ENCODE measurements at regions not wholly inside any gene's neighbourhood (a gene's known extent, or its start where the extent isn't known, plus 50 kb on each side); places are given as distances from the start of the nearest gene placed in this dataset.

GRCh38 chr13:88979465-88980175, 1308.4 kb downstream of the SLITRK5 start:
- H3K27me3 Mint-ChIP-seq (ENCODE audit: low read depth), result no peaks in the 10 kb centered on the region
- H3K4me3 Mint-ChIP-seq, result no peak overlapping the region
- DNase-seq (ENCODE audit: low read depth, low spot score), result no peak
- TF ChIP-seq CTCF (conservative IDR thresholded peaks at IDR 0.05), result no peak
- H3K27ac Mint-ChIP-seq (ENCODE audit: unreplicated experiment), result no peak overlapping the region
- H3K36me3 Mint-ChIP-seq (ENCODE audit: low read depth), result no peaks in the 10 kb centered on the region
- H3K4me1 Mint-ChIP-seq, result no peaks in the 10 kb centered on the region
- no peaks in the 10 kb centered on the region for H3K9me3 Mint-ChIP-seq

- Mint-ChIP-seq H3K36me3 (ENCODE audit: low read depth) (no peaks in the 10 kb centered on the region), H3K4me3 (no peak overlapping the region), H3K9me3 (no peaks in the 10 kb centered on the region), H3K4me1 (no peaks in the 10 kb centered on the region), H3K27ac (ENCODE audit: unreplicated experiment) (no peak overlapping the region), H3K27me3 (ENCODE audit: low read depth) (no peaks in the 10 kb centered on the region)
- no peak for TF ChIP-seq CTCF (conservative IDR thresholded peaks at IDR 0.05)
- DNase-seq (ENCODE audit: low read depth, low spot score), result no peak
Observed at GRCh38 chr13:89003656-89004055, 1332.5 kb downstream of the SLITRK5 start.

GRCh38 chr13:89011615-89012014, 1340.4 kb downstream of the SLITRK5 start:
- no peak for DNase-seq (ENCODE audit: low read depth, low spot score)
- H3K27ac Mint-ChIP-seq (ENCODE audit: unreplicated experiment), result no peak overlapping the region
- H3K27me3 Mint-ChIP-seq (ENCODE audit: low read depth), result no peaks in the 10 kb centered on the region
- peaks cover 4% of the 10 kb centered on the region for H3K9me3 Mint-ChIP-seq
- TF ChIP-seq CTCF (conservative IDR thresholded peaks at IDR 0.05), result no peak
- H3K4me1 Mint-ChIP-seq, result peaks cover 4% of the 10 kb centered on the region
- H3K36me3 Mint-ChIP-seq (ENCODE audit: low read depth), result no peaks in the 10 kb centered on the region
- H3K4me3 Mint-ChIP-seq, result no peak overlapping the region

- Mint-ChIP-seq H3K4me3 (no peak overlapping the region), H3K9me3 (peaks cover 18% of the 10 kb centered on the region), H3K27ac (ENCODE audit: unreplicated experiment) (no peak overlapping the region), H3K4me1 (no peaks in the 10 kb centered on the region), H3K36me3 (ENCODE audit: low read depth) (no peaks in the 10 kb centered on the region), H3K27me3 (ENCODE audit: low read depth) (no peaks in the 10 kb centered on the region)
- TF ChIP-seq CTCF (conservative IDR thresholded peaks at IDR 0.05), result no peak
- no peak for DNase-seq (ENCODE audit: low read depth, low spot score)
Observed at GRCh38 chr13:89027694-89028306, 1356.6 kb downstream of the SLITRK5 start.

GRCh38 chr13:89029062-89029461, 1357.9 kb downstream of the SLITRK5 start:
- TF ChIP-seq CTCF (conservative IDR thresholded peaks at IDR 0.05), result no peak
- no peaks in the 10 kb centered on the region for H3K27me3 Mint-ChIP-seq (ENCODE audit: low read depth)
- H3K27ac Mint-ChIP-seq (ENCODE audit: unreplicated experiment), result no peak overlapping the region
- no peak for DNase-seq (ENCODE audit: low read depth, low spot score)
- H3K9me3 Mint-ChIP-seq, result peaks cover 23% of the 10 kb centered on the region
- H3K4me1 Mint-ChIP-seq, result no peaks in the 10 kb centered on the region
- H3K4me3 Mint-ChIP-seq, result no peak overlapping the region
- H3K36me3 Mint-ChIP-seq (ENCODE audit: low read depth), result peaks cover 5% of the 10 kb centered on the region
